GM12873 (cell line): ENCODE measurements at regions not wholly inside any gene's neighbourhood (a gene's known extent, or its start where the extent isn't known, plus 50 kb on each side); places are given as distances from the start of the nearest gene placed in this dataset.

Experiments used
- TF ChIP-seq, protein P1 (sequence below): IDR thresholded peaks from 2 replicates; pipeline ENCODE4 v1.5.1; 2012; ENCODE audit warnings: low read depth, mild to moderate bottlenecking, moderate library complexity, low read length, control low read depth; ENCODE audit not compliant: insufficient read depth; ENCODE audit errors: missing control alignments

- TF ChIP-seq, protein P1, sequence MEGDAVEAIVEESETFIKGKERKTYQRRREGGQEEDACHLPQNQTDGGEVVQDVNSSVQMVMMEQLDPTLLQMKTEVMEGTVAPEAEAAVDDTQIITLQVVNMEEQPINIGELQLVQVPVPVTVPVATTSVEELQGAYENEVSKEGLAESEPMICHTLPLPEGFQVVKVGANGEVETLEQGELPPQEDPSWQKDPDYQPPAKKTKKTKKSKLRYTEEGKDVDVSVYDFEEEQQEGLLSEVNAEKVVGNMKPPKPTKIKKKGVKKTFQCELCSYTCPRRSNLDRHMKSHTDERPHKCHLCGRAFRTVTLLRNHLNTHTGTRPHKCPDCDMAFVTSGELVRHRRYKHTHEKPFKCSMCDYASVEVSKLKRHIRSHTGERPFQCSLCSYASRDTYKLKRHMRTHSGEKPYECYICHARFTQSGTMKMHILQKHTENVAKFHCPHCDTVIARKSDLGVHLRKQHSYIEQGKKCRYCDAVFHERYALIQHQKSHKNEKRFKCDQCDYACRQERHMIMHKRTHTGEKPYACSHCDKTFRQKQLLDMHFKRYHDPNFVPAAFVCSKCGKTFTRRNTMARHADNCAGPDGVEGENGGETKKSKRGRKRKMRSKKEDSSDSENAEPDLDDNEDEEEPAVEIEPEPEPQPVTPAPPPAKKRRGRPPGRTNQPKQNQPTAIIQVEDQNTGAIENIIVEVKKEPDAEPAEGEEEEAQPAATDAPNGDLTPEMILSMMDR: no peak
Measured at GRCh38 chrX:1097328-1097727, 115.1 kb downstream of the CRLF2 start.

GRCh38 chrX:1094566-1095333, 117.7 kb downstream of the CRLF2 start:
- TF ChIP-seq, protein P1: no peak

DNA sequence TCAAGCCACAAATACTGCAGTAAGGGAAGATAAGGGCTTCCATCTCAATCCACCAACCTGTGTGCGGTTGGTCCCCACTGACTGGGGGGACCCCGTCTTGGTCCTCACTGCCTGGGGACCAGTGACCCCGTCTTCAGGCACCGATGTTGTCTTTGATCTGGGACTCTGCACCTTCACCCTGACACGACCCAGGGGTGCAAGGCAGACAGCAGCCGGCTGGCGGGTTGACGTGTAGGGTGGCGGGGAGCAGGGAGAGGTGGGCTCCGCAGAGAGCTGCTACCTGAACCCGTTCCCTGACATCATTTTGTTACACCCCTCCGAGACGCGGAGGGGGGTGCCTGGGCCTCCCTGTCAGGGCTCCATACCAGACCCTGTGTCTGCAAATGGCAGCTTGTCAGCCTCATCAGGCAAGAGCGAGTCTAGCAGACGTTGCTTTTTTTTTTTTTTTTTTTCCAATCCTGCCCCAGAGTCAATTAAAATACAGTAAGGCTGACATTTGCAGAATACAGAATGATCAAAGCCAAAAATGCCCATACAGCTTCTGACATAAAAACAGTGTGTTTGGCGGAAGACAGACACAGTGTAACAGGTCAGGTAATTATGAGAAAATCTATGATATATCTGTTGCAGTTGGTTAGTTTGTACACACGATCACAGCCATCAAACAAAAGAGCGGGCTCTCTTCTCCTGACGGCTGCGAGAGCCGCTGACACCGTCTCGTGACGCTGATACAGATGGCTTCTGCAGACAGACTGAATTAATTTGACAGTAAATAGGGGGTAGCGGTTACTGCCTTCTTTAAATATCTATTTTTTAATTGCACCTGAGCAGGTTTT, 118.6 kb downstream of the CRLF2 start:
- TF ChIP-seq, protein P1: no peak

GRCh38 chrX:1093121-1093520, 119.3 kb downstream of the CRLF2 start:
- TF ChIP-seq, protein P1: no peak

DNA sequence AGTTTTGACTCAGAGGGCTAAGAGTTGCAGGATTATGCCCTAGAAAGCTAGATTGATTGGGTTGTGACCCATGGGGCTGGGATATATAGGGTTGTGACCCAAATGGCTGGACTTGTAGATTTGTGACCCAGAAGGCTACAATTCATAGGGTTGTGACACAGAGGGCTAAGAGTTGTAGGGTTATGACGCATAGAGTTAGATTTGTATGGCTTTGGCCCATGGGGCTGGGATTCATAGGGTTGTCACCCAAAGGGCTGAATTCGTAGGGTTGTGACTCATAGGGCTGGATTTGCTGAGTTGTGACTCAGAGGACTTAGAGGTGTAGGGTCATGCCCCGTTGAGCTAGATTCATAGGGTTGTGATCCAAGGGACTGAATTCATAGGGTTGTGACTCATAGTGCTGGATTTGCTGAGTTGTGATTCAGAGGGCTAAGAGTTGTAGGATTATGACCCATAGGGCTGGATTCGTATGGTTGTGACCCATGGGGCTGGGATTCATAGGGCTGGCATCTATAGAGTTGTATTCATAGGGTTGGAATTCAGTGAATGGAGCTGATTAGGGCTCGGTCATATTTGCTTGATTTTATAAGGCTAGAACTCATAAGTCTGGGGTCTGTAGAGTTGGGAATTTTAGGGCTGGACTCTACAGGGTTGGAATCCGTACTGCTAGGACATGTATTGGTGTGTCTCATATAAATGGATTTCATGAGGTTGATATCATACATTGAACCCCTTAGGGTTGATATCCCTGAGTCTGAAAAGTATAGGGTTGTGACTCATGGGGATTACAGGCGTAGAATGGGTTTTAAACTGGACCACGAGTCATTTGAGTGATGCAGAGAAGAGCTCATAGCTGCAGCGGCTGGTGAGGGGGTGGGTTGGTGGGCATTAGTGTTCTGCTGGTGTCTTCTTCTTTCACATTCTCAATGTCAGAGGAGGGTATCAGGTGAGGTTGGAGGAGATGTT, 125.7 kb downstream of the CRLF2 start:
- TF ChIP-seq, protein P1: no peak

GRCh38 chrX:1084689-1085088, 127.8 kb downstream of the CRLF2 start:
- TF ChIP-seq, protein P1: no peak
